ENCODE measurements at regions not wholly inside any gene's neighbourhood (a gene's known extent, or its start where the extent isn't known, plus 50 kb on each side); places are given as distances from the start of the nearest gene placed in this dataset.

DNA sequence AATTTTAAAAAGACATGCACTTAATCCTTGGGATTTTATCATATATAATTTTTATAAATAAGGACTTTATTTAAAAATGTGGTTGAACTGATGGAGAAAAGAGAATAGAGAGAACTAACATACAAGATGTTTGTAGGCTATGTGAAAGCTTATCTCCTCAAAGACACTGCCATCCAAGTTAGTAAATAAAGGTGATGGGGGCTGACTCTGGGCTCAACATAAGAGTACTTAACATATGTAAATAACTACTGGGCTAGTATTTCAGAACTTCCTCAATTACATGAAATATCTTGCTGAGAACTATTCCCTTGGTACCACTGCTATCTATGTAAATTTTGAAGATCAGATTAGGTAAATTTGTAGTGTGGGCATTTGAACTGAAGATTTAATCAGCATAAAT, 1017.3 kb upstream of the PCDH20 start:
- Histone ChIP-seq H3K27ac (no peak overlapping the region), H3K4me3 (no peak overlapping the region), H3K9me3 (no peaks in the 10 kb centered on the region), H3K27me3 (no peaks in the 10 kb centered on the region), H3K4me1 (no peaks in the 10 kb centered on the region), H3K36me3 (no peaks in the 10 kb centered on the region)
- DNase-seq (ENCODE audit: low spot score) = no peak
- TF ChIP-seq, protein P1, sequence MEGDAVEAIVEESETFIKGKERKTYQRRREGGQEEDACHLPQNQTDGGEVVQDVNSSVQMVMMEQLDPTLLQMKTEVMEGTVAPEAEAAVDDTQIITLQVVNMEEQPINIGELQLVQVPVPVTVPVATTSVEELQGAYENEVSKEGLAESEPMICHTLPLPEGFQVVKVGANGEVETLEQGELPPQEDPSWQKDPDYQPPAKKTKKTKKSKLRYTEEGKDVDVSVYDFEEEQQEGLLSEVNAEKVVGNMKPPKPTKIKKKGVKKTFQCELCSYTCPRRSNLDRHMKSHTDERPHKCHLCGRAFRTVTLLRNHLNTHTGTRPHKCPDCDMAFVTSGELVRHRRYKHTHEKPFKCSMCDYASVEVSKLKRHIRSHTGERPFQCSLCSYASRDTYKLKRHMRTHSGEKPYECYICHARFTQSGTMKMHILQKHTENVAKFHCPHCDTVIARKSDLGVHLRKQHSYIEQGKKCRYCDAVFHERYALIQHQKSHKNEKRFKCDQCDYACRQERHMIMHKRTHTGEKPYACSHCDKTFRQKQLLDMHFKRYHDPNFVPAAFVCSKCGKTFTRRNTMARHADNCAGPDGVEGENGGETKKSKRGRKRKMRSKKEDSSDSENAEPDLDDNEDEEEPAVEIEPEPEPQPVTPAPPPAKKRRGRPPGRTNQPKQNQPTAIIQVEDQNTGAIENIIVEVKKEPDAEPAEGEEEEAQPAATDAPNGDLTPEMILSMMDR (IDR thresholded peaks at IDR 0.05) = no peak

DNA sequence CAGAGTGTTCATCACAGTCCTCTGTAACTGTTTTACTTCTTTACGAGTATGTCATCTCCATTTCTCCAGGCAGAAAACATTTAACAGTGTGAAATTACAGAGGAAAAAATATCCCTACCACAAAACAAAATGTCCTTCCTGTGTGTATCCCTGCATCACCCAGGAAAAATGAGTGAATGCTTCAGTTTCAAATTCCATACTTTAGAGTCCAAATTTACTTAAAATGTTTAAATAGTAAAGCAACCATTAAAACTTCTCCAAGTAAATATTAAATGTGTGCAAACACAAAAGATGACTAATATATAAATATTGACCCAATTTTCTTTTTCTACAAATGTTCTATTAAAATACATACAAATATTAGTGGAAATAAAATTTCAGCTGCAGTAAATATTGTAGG, 1016.6 kb upstream of the PCDH20 start:
- no peaks in the 10 kb centered on the region for H3K27me3 ChIP-seq
- H3K4me1 ChIP-seq = no peaks in the 10 kb centered on the region
- no peak for DNase-seq (ENCODE audit: low spot score)
- H3K9me3 ChIP-seq = no peaks in the 10 kb centered on the region
- H3K4me3 ChIP-seq = no peak overlapping the region
- TF ChIP-seq, protein P1 (IDR thresholded peaks at IDR 0.05) = no peak
- no peaks in the 10 kb centered on the region for H3K36me3 ChIP-seq
- H3K27ac ChIP-seq = no peak overlapping the region

DNA sequence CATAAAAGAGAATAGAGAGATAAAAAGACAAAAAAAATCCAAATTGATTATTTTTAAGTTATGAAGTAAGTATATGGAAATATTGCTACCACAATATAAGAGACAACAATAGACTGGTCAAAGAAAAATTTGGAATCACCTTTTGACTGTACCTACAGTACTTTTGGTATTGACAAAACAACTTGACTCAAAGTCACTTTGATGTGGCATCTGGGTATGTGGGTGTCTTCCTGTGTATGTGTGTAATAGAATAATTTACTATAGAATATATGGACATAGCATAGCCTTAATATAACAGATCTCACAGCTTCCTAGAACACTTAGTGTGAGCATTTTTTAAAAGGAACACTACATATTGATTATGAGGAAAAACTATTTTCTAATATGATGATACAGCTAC, 1016.2 kb upstream of the PCDH20 start:
- no peak overlapping the region for H3K4me3 ChIP-seq
- H3K27ac ChIP-seq = no peak overlapping the region
- no peaks in the 10 kb centered on the region for H3K36me3 ChIP-seq
- no peak for DNase-seq (ENCODE audit: low spot score)
- TF ChIP-seq, protein P1 (IDR thresholded peaks at IDR 0.05) = no peak
- H3K27me3 ChIP-seq = no peaks in the 10 kb centered on the region
- no peaks in the 10 kb centered on the region for H3K9me3 ChIP-seq
- H3K4me1 ChIP-seq = no peaks in the 10 kb centered on the region

DNA sequence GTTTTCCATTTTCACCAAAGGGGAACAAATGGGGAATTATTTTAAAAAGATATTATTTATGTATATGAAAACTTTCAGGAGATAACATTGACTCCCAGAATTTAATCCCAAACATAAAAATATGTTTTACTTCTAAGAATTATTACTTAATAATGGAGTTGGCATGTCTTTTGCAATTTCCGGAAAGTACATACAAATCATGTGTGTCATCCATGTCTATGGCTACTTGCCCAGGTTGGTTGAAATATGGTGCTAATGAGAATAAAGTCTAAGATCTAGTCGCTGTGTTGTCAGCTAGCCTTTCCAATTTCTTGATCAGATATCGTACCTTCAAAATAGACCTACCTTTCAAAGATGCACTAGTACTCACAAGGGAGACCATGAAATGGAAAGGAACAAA, 1003.2 kb upstream of the PCDH20 start:
- DNase-seq (ENCODE audit: low spot score) = no peak
- Histone ChIP-seq H3K9me3 (no peaks in the 10 kb centered on the region), H3K27me3 (no peaks in the 10 kb centered on the region), H3K4me3 (no peak overlapping the region), H3K36me3 (no peaks in the 10 kb centered on the region), H3K27ac (no peak overlapping the region), H3K4me1 (no peaks in the 10 kb centered on the region)
- TF ChIP-seq, protein P1 (IDR thresholded peaks at IDR 0.05) = no peak

DNA sequence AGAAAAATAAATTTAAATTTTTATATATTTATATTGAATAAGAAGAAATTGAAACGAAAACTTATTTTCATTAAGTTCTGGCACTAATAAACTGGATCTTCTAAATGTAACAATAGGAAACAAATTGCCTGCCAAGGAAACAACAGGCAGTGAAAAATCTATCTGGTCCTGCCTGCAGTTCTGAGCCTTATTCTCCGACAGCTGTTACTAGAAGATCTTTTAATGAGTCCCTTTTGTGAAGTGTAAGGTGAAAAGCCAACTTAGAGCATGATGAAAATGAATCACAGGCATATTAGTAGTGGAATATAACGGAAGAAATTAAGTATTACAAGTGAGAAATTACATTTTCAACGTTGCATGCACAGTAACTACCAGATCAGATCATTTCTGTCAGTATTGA, 1002.7 kb upstream of the PCDH20 start:
- Histone ChIP-seq H3K9me3 (no peaks in the 10 kb centered on the region), H3K4me3 (no peak overlapping the region), H3K4me1 (no peaks in the 10 kb centered on the region), H3K36me3 (no peaks in the 10 kb centered on the region), H3K27ac (no peak overlapping the region), H3K27me3 (no peaks in the 10 kb centered on the region)
- DNase-seq (ENCODE audit: low spot score) = no peak
- TF ChIP-seq, protein P1 (IDR thresholded peaks at IDR 0.05) = no peak

DNA sequence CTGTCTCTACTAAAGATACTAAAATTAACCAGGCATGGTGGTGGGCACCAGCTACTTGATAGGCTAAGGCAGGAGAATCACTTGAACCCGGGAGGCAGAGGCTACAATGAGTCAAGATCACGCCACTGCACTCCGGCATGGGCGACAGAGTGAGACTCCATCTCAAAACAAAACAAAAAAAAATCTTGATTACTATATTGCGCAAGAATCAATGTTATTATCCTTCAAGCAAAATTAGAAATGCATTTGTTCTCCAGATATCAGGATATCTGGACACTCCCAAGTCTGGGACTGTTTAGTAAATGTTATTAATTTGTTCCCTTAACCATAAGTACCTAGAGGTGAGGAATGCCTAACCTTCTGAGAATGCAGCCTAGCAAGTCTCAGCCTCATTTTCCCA, 992.2 kb upstream of the PCDH20 start:
- DNase-seq (ENCODE audit: low spot score) = no peak
- no peaks in the 10 kb centered on the region for H3K27me3 ChIP-seq
- TF ChIP-seq, protein P1 (IDR thresholded peaks at IDR 0.05) = no peak

More for the DNA sequence above, 992.2 kb upstream of the PCDH20 start:
- H3K9me3 ChIP-seq = peaks cover 0 to 4% of the 10 kb centered on the region in 2 donors
- no peak overlapping the region for H3K27ac ChIP-seq
- no peaks in the 10 kb centered on the region for H3K36me3 ChIP-seq
- no peaks in the 10 kb centered on the region for H3K4me1 ChIP-seq
- no peak overlapping the region for H3K4me3 ChIP-seq
